Endothelial cell of umbilical vein (primary cell): ENCODE measurements at regions not wholly inside any gene's neighbourhood (a gene's known extent, or its start where the extent isn't known, plus 50 kb on each side); places are given as distances from the start of the nearest gene placed in this dataset.

Experiments used
- BruUV-seq: library from RNA; stranded (reverse); fragments of 400-500 nt; replicated peaks from 2 replicates; lab custom pipeline; 2021; lab: Mats Ljungman, UMichigan
- CTCF ChIA-PET: fragments of 300-600, 350-600 bp; sonication (Branson Sonifier 250); formaldehyde crosslinking; loops from one replicate; lab custom pipeline; 2021; ENCODE audit warnings: antibody characterized with exemption, inconsistent platforms; lab: Charles Lee
- POLR2A ChIA-PET: fragments of 300-600, 350-600 bp; sonication (Branson Sonifier 250); formaldehyde crosslinking; loops from one replicate; lab custom pipeline; 2021; ENCODE audit warnings: antibody characterized with exemption, inconsistent platforms; lab: Charles Lee
- DNase-seq: peaks from one replicate; pipeline ENCODE4 v3.0.0-alpha.2; 2011; ENCODE audit warnings: low read depth, low spot score
- FAIRE-seq: peaks from 2 replicates; lab custom pipeline; 2011; peaks lifted over from hg19 to GRCh38; lab: Jason Lieb, UNC
- H2AFZ ChIP-seq: 2 replicates; pipeline ENCODE4 v1.6.0; 2012; ENCODE audit warnings: low read depth, low read length, control low read depth, inconsistent platforms
- H3K27ac ChIP-seq: 2 replicates; pipeline ENCODE4 v1.5.1; 2011; ENCODE audit warnings: low read depth, mild to moderate bottlenecking, control low read depth, low read length, moderate library complexity; ENCODE audit not compliant: insufficient read depth
- H3K27me3 ChIP-seq, 2 experiments: 2 replicates each; pipeline versions ENCODE4 v1.6.0 to v1.6.1; 2011; ENCODE audit warnings: low read length in 2 of 2, mixed read lengths in 1 of 2; ENCODE audit not compliant: control insufficient read depth in 2 of 2, insufficient read depth in 2 of 2
- H3K36me3 ChIP-seq, 2 experiments: 2 replicates in 1 of 2; 3 replicates in 1 of 2; pipeline ENCODE4 v1.5.1; 2011; ENCODE audit warnings: low read length in 2 of 2, mild to moderate bottlenecking in 1 of 2, moderate library complexity in 1 of 2; ENCODE audit not compliant: control insufficient read depth in 2 of 2, insufficient read depth in 2 of 2; ENCODE audit errors: extremely low read depth in 1 of 2
- H3K4me1 ChIP-seq: 3 replicates; pipeline ENCODE4 v1.5.1; 2011; ENCODE audit warnings: mild to moderate bottlenecking, low read length; ENCODE audit not compliant: control insufficient read depth, insufficient read depth; ENCODE audit errors: extremely low read depth
- H3K4me2 ChIP-seq: 2 replicates; pipeline ENCODE4 v1.6.1; 2011; ENCODE audit warnings: low read length, control low read depth, mixed read lengths; ENCODE audit not compliant: insufficient read depth
- H3K4me3 ChIP-seq, 3 experiments: fragments of 200-600 bp in 1 of 3; sonication (generic), shearing (Covaris generic) in 1 of 3; replicated peaks in 1 of 3; 2 replicates each; pipeline ENCODE4 v1.5.1; 2011 to 2016; ENCODE audit warnings: control low read depth in 3 of 3, low read length in 3 of 3, mild to moderate bottlenecking in 2 of 3, inconsistent platforms in 1 of 3, low read depth in 1 of 3, moderate library complexity in 1 of 3; ENCODE audit not compliant: insufficient read depth in 1 of 3
- H3K79me2 ChIP-seq: 2 replicates; pipeline ENCODE4 v1.6.0; 2012; ENCODE audit warnings: low read length, inconsistent platforms; ENCODE audit not compliant: control insufficient read depth, insufficient read depth
- H3K9ac ChIP-seq: replicated peaks from 2 replicates; pipeline ENCODE3; 2011; ENCODE audit warnings: low read length, control low read depth; ENCODE audit not compliant: insufficient read depth; ENCODE audit errors: extremely low read depth
- H3K9me1 ChIP-seq: replicated peaks from 3 replicates; pipeline ENCODE4 v1.6.0; 2011; ENCODE audit warnings: mild to moderate bottlenecking, low read length; ENCODE audit not compliant: control insufficient read depth, insufficient read depth; ENCODE audit errors: extremely low read depth
- H3K9me3 ChIP-seq: replicated peaks from 2 replicates; pipeline ENCODE4 v1.5.1; 2012; ENCODE audit warnings: low read length, inconsistent platforms; ENCODE audit not compliant: control insufficient read depth, insufficient read depth
- H4K20me1 ChIP-seq: replicated peaks from 2 replicates; pipeline ENCODE3; 2011; ENCODE audit warnings: mild to moderate bottlenecking, low read length; ENCODE audit not compliant: control insufficient read depth, insufficient read depth; ENCODE audit errors: extremely low read depth
- CTCF ChIP-seq, 2 donors: IDR thresholded peaks; 1 replicate in 1 of 2; 2 replicates in 1 of 2; pipeline ENCODE4 v1.5.1; 2011; ENCODE audit warnings: low read length in 2 of 2, mild to moderate bottlenecking in 2 of 2, moderate library complexity in 2 of 2, control low read depth in 1 of 2, inconsistent platforms in 1 of 2, low read depth in 1 of 2; ENCODE audit not compliant: insufficient read depth in 1 of 2; ENCODE audit errors: extremely low read depth in 1 of 2
- EZH2 ChIP-seq: IDR thresholded peaks from 2 replicates; pipeline ENCODE4 v1.6.1; 2012; ENCODE audit warnings: borderline replicate concordance, low read depth, mild to moderate bottlenecking, moderate library complexity, low read length, inconsistent platforms; ENCODE audit not compliant: severe bottlenecking
- FOS ChIP-seq: IDR thresholded peaks from 2 replicates; pipeline ENCODE4 v1.6.1; 2011; ENCODE audit warnings: mild to moderate bottlenecking, low read length, moderate library complexity, borderline replicate concordance; ENCODE audit not compliant: insufficient read depth
- GATA2 ChIP-seq: IDR thresholded peaks from 2 replicates; pipeline ENCODE4 v1.7.0; 2011; ENCODE audit warnings: low read depth, mild to moderate bottlenecking, moderate library complexity, mixed read lengths, low read length; ENCODE audit not compliant: insufficient read length, insufficient read depth
- JUN ChIP-seq: IDR thresholded peaks from 2 replicates; pipeline ENCODE4 v1.6.1; 2011; ENCODE audit warnings: borderline replicate concordance, low read depth; ENCODE audit not compliant: insufficient read length, insufficient read depth
- MYC ChIP-seq: IDR thresholded peaks from one replicate; pipeline ENCODE4 v1.6.1; 2011; ENCODE audit warnings: mild to moderate bottlenecking, low read depth, low read length
- POLR2A ChIP-seq: IDR thresholded peaks from 2 replicates; pipeline ENCODE4 v1.6.1; 2012; ENCODE audit warnings: low read depth, mild to moderate bottlenecking, control low read depth, low read length
- POLR2AphosphoS5 ChIP-seq: IDR thresholded peaks from 2 replicates; pipeline ENCODE4 v1.6.1; 2012; ENCODE audit warnings: low read depth, mild to moderate bottlenecking, control low read depth, low read length, moderate library complexity; ENCODE audit not compliant: insufficient read depth
- dilution Hi-C: fragments of 300-500 bp; cut with MboI; formaldehyde crosslinking; loops from one replicate; pipeline ENCODE4 v1.15.0; 2019; ENCODE audit warnings: low sequenced_read_pairs; ENCODE audit not compliant: extremely low pct_ligation_motif_present
- intact Hi-C: fragments of 100-400 bp; cut with micrococcal nuclease; formaldehyde crosslinking; loops from one replicate; pipeline ENCODE4 v1.10.0; 2022

- dilution Hi-C loops = no loop called here
- Histone ChIP-seq H3K36me3 (no peaks in the 10 kb centered on the region), H3K27ac (no peak overlapping the region), H4K20me1 (no peaks in the 10 kb centered on the region), H3K79me2 (no peaks in the 10 kb centered on the region), H3K9ac (no peak overlapping the region), H3K4me2 (no peak overlapping the region), H2AFZ (no peak overlapping the region), H3K27me3 (no peaks in the 10 kb centered on the region), H3K4me1 (no peaks in the 10 kb centered on the region), H3K9me3 (no peaks in the 10 kb centered on the region), H3K4me3 (no peak overlapping the region), H3K9me1 (no peaks in the 10 kb centered on the region)
- intact Hi-C loops = no loop called here
- ChIA-PET POLR2A (no interaction called here), CTCF (no interaction called here)
- TF ChIP-seq CTCF (IDR thresholded peaks at IDR 0.05; ENCODE audit: extremely low read depth in 1 of 2, insufficient read depth in 1 of 2, low read depth in 1 of 2, low read length in 2 of 2) = no peak
- no peak for TF ChIP-seq FOS
- BruUV-seq = no TSS peak
- FAIRE-seq (no peak), DNase-seq (no peak)
Observed at GRCh38 chr20:24297993-24298392, 171.4 kb upstream of the SYNDIG1 start.

GRCh38 chr20:24296477-24297261 lies 172.8 kb upstream of the SYNDIG1 start:
- H3K9me3 ChIP-seq = no peaks in the 10 kb centered on the region
- no peak overlapping the region for H2AFZ ChIP-seq
- no peaks in the 10 kb centered on the region for H3K36me3 ChIP-seq
- no peak overlapping the region for H3K27ac ChIP-seq
- intact Hi-C loops (no loop called here), dilution Hi-C loops (no loop called here)
- no peak overlapping the region for H3K4me2 ChIP-seq
- DNase-seq (no peak), FAIRE-seq (no peak)
- TF ChIP-seq POLR2AphosphoS5 (no peak), JUN (no peak), POLR2A (no peak), GATA2 (no peak), MYC (no peak), FOS (no peak), CTCF (IDR thresholded peaks at IDR 0.05; ENCODE audit: extremely low read depth in 1 of 2, insufficient read depth in 1 of 2, low read depth in 1 of 2, low read length in 2 of 2) (no peak), EZH2 (no peak)
- BruUV-seq = no TSS peak
- H3K9ac ChIP-seq = no peak overlapping the region
- no peaks in the 10 kb centered on the region for H3K79me2 ChIP-seq
- H3K27me3 ChIP-seq = no peaks in the 10 kb centered on the region
- H3K4me1 ChIP-seq = no peaks in the 10 kb centered on the region
- H3K9me1 ChIP-seq = no peaks in the 10 kb centered on the region
- no peaks in the 10 kb centered on the region for H4K20me1 ChIP-seq
- H3K4me3 ChIP-seq = no peak overlapping the region
- CTCF ChIA-PET = no interaction called here
- POLR2A ChIA-PET = no interaction called here
